Stimulated activated CD4-positive, alpha-beta T cell treated with anti-CD3 and anti-CD28 coated beads, Interleukin-1b, Interleukin-23, amount 100 ng/mL, for 48 hours (primary cell): ENCODE measurements at regions not wholly inside any gene's neighbourhood (a gene's known extent, or its start where the extent isn't known, plus 50 kb on each side); places are given as distances from the start of the nearest gene placed in this dataset.
"Not testable (repeated sequence)": the region's sequence is repeated elsewhere in the genome, so short reads cannot be mapped to it uniquely, and the experiment has no call there.

Source experiments
- DNase-seq: peaks from one replicate; pipeline ENCODE4 v3.0.0-alpha.2; 2020

GRCh38 chr17:79560527-79560926, 50.3 kb downstream of the RBFOX3 start:
- no peak for DNase-seq

- DNase-seq: no peak
These were observed 51.6 kb downstream of the RBFOX3 start for GRCh38 chr17:79559111-79559887.

- DNase-seq: no peak
These were observed 52.6 kb downstream of the RBFOX3 start for GRCh38 chr17:79558091-79558900.

- no peak for DNase-seq
These were observed 53.4 kb downstream of the RBFOX3 start for GRCh38 chr17:79557276-79558090.

GRCh38 chr17:79556271-79556670, 54.6 kb downstream of the RBFOX3 start:
- no peak for DNase-seq

GRCh38 chr17:79555543-79555942, 55.3 kb downstream of the RBFOX3 start:
- DNase-seq: no peak

- not testable (repeated sequence) for DNase-seq
These were observed 56.5 kb downstream of the RBFOX3 start for GRCh38 chr17:79554346-79554745.

- DNase-seq: no peak
These were observed 58.0 kb downstream of the RBFOX3 start for GRCh38 chr17:79552824-79553223.

- DNase-seq: no peak
These were observed 58.4 kb downstream of the RBFOX3 start for GRCh38 chr17:79552405-79552804.

GRCh38 chr17:79549141-79549915, 61.5 kb downstream of the RBFOX3 start:
- DNase-seq: no peak

GRCh38 chr17:79548116-79548515, 62.7 kb downstream of the RBFOX3 start:
- DNase-seq: no peak

- no peak for DNase-seq
These were observed 63.3 kb downstream of the RBFOX3 start for GRCh38 chr17:79547586-79547985.

- not testable (repeated sequence) for DNase-seq
These were observed 63.7 kb downstream of the RBFOX3 start for GRCh38 chr17:79547171-79547570.

- DNase-seq: no peak
These were observed 64.5 kb downstream of the RBFOX3 start for GRCh38 chr17:79546386-79546785.

GRCh38 chr17:79545251-79546005, 65.4 kb downstream of the RBFOX3 start:
- DNase-seq: no peak

- DNase-seq: no peak
These were observed 66.5 kb downstream of the RBFOX3 start for GRCh38 chr17:79544142-79544914.

- DNase-seq: no peak
These were observed 67.3 kb downstream of the RBFOX3 start for GRCh38 chr17:79543531-79543930.

- DNase-seq: no peak
These were observed 68.1 kb downstream of the RBFOX3 start for GRCh38 chr17:79542718-79543117.

- DNase-seq: no peak
These were observed 69.6 kb downstream of the RBFOX3 start for GRCh38 chr17:79541056-79541850.
